HG02885 (cell line): ENCODE measurements at regions not wholly inside any gene's neighbourhood (a gene's known extent, or its start where the extent isn't known, plus 50 kb on each side); places are given as distances from the start of the nearest gene placed in this dataset.

ENCODE experiments used
- ATAC-seq: cut with Tn5 transposase; IDR thresholded peaks from one replicate; pipeline ENCODE4 v1.9.1; 2021; ENCODE audit warnings: mild to moderate bottlenecking; ENCODE audit not compliant: unreplicated experiment, poor library complexity

DNA sequence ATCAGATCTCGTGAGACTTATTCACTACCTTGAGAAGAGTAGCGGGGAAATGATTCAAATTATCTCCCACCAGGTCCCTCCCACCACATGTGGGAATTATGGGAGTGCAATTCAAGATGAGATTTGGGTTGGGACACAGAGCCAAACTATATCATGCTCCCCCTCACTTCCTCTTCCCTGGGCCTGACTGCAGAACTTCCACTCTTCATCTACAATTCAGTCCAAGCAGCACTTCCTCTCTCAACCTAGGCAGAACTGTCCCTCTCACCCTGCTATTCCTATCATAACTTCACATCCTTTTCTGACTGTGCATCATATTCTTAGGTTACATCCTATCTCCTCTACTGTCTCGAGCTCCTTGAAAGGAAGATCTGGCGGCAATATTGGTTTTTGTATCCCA lies 184.0 kb upstream of the HDDC2 start:
- no peak for ATAC-seq

DNA sequence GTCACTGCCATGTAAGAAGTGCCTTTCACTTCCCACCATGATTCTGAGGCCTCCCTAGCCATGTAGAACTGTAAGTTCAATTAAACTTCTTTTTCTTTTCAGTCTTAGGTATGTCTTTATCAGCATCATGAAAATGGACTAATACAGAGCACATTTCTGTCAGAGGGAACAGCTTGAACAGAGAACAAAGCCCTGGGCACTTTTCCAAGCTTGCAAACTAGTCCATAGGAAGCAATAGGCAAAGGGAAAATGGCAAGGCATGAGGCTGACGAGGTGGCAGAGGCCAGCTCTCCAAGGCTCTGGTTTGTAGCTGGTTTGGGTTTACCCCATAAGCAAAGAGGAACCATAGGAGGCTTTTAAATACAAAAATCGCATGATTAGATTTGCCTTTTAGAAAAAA lies 185.1 kb upstream of the HDDC2 start:
- no peak for ATAC-seq

DNA sequence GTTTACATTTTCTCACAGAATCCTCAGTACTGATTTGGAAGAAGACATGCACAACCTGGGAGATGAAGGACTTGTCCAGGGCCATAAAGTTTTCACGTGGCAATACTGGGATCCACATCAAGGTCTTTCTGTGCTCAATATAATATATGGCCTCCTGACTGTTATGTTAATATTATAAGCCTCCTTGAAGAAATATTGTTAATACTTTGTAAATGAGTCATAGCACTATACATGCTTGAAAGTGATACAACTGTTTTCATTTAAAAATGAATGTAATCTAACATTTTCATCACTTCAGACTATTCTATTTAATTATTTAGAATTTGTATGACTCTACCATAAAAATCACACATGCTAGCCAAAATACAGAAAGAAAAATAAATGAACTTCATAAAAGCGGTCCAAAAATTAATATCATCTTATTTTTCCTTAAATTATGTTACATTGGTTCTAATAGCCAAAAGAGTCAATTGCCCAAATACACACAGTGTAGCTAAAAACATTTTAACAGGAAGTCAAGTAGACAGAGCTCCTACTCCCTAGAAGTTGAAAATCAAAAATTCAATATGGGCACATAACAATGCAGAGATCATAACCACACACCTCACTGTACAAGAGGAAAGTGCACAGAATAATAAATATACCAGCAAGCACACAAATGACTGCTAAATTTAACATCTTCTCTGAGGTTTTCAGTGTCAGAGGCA lies 188.0 kb upstream of the HDDC2 start:
- ATAC-seq = no peak

DNA sequence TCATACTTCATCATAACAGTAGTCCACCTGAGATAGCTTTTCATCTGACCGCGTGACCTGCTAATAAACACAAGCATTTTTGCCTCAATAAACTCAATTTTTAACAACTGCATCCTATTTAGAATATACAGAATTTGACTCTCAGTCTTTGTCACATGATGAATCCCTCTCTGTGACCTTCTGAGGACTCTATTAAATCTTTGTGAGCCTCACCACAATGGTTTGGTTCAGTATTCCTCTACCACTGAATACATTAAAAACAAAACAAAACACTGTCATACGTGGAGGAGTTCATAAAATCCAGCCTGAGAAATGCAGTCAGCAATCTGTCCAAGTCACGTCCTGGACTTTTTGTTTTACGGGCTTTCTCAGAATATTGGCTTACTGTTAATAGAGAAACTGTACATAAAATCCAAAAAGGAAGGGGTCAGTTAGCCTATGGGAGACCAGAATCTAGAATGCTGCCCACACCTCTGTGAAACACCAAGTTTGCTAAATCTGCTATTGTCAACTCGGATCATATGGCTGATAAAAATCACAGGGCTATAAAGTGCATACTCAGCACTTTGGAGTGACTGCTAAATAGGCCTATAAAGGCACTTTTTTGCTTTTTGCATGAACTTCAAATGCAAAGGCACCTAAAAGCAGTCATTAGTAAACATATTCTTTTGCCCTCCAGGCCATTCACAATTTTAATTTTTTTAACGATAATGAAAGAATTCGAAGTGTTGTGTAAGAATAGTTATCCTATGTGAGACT lies 190.3 kb upstream of the HDDC2 start:
- ATAC-seq = no peak

DNA sequence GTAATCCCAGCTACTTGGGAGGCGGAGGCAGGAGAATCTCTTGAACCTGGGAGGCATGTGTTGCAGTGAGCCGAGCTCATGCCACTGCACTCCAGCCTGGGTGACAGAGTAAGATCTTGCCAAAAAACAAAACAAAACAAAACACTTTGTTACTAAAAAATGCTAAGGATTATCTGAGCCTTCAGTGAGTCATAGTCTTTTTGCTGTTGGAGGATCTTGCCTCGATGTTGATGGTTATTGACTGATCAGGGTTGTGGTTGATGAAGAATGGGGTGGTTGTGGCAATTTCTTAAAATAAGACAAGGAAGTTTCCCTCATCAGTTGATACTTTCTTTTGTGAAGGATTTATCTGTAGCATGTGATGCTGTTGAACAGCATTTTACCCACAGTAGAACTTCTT lies 196.8 kb upstream of the HDDC2 start:
- ATAC-seq = no peak

DNA sequence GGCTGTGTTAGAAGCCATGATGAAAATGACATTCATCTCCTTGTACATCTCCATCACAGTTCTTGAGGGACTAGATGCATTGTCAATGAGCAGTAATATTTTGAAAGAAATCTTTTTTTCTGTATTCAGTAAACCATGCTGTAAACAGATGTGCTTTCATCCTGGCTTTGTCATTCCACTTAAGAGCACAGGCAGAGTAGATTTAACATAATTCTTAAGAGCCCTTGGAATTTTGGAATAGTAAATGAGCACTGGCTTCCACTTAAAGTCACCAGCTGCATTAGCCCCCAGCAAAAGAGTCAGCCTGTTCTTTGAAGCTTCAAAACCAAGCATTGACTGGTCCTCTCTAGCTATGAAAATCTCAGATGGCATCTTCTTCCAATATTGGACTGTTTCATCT lies 197.8 kb upstream of the HDDC2 start:
- no peak for ATAC-seq

DNA sequence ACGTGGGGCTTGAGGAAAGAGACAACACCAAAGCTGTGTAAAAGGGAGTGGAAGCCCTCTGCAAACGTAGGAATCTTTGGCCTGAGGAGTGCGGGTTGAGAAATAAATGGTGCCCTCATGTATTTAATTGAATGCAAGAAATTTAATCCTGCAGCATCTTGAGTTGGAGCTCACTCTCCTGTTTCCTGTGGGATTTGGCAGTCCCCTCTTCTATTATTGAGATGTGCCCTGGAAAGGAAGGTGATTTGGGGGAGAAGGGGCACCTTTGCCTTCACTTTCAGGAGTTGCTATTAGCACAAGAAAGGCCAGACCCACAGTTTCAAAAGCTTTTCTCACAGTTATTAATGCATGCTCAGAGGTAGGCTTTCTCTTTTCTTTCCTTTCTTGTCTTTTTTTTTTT lies 201.4 kb upstream of the HDDC2 start:
- no peak for ATAC-seq

DNA sequence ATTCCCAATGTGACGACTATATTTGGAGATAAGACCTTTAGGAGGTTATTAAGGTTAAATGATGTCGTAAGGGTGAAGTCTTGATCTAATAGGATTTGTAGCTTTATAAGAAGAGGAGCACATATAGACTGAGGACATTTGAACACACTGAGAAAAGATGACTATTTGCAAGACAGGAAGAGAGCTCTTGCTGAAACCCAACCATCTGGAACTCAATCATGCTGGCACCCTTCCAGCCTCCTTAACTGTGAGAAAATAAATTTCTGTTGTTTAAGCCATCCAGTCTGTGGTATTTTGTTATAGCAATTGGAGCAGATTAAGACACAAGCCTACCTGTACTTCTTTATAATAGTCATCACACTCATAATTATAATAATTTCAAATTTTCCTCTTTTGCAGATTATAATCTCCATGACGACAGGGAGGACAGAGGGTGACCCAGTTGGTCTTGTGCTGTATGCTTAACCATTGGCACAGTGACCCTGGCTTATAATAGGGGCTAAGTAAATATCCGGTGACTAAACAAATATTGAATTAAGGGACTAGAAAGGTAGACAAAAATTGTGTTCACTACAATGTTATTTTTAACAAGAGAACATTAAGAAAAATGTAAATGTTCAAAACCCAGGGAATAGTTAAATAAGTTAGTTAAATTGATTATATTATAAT lies 206.4 kb upstream of the HDDC2 start:
- no peak for ATAC-seq

DNA sequence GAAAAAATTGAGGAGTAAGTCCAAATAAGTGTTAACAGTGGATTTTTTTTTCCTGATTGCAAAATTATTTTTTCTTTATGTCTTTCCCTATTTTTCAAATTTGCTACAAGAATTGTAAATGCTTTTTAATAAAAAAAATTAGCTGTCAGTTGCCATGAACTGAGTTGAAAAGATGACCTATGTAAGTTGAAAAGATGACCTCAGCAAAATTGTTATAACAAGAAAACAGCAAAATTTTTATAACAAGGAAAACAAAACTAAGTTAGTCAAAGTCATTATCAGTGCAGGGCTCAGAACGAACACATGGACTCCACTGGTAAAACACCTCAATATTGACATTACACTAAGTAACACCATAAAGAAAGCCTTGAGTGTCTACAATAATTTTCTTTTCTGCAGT lies 207.0 kb upstream of the HDDC2 start:
- ATAC-seq = no peak

DNA sequence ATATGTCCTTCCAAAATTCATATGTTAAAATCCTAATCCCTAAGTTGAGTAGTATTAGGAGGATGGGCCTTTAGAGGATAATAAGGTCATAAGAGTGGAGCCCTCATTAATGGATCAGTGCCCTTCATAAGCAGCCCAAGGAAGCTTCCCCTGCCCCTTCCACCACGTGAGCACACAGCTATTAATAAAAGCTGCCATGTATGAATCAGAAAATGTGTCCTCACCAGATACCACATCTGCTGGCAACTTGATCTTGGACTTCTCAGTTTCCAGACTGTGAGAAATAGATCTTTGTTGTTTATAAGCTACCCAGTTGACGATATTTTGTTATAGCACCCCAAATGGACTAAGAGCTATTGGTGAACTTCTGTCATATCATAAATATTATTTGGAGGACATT lies 207.7 kb upstream of the HDDC2 start:
- ATAC-seq = no peak

DNA sequence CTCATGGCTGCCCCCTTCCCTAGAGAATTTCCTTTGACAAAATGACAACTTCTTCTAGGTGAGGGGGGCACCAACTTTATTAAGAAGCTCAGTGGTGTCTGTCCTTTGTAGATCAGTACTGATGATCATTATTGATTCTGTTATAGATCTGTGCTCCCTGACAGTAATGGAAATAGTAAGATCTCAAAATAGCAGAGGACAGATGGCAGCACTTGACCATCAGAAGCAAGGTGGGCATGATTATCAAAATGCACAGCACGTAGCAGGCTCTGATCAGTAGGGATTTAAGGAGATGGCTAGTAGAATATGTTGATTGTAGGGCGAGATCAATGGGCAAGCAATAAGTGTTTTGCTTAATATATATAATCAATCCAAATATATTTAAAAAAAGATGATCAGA lies 208.6 kb upstream of the HDDC2 start:
- ATAC-seq = no peak

DNA sequence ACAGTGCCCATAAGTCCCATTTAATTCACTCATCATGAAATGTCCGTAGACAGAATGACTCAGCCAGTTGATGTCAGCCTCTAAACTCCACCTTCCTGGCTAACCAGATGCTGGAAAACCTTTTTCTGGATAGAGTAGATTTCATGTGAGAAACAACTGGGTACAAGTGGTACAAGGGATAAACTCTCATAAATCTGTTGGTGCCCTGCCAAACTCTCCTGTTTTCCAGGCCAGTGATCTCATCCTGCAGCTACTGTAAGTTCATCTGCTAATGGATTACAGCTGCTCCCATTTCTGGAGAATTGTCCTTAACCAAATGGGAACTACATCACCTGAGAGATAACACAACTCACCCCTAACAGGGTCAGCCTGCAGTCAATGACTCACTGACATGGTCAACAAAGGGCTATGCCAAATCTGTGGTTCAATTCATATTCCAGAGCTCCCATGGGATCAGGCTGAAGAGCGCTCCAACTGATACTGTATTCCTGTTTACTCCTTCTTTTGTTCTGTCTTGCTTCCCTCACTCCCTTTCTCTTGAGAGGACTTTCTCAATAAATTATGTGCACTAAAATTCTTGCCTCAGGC lies 210.1 kb upstream of the HDDC2 start:
- no peak for ATAC-seq

DNA sequence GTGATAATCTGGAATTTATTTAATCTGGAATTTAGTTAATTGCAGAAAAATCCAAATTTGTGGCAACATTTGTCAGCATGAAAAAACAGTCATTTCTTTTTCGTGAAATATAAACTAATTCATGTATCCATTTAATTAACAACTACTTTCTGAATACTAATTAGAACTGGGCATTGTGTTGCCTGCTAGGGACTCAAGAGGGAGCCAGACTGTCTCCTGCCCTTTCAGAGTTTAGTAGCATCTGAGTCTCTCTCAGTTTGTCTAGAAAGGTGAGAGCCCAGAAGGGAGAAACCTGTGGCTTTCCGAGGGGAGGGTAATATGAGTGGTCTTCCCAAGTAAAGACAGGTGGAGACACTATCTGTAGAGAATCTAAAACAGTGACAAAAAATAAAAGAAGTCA lies 210.9 kb upstream of the HDDC2 start:
- peak; percentile 93 for ATAC-seq

DNA sequence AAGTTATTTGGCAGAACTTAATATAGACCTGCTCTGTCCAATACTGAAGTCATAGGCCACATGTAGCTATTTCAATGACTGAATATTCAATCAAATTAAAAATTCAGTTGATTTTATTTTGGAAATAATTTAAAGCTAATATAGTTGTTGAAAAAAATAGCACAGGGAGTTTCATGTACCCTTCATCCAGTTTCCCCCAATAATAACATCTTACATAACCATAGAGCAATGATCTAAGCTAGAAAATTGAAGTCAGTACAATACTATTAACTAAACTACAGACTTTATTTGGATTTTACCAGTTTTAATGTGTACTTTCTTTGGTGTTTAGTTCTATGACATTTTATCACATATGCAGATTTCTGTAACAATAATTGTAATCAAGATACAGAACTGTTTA lies 212.2 kb upstream of the HDDC2 start:
- no peak for ATAC-seq

DNA sequence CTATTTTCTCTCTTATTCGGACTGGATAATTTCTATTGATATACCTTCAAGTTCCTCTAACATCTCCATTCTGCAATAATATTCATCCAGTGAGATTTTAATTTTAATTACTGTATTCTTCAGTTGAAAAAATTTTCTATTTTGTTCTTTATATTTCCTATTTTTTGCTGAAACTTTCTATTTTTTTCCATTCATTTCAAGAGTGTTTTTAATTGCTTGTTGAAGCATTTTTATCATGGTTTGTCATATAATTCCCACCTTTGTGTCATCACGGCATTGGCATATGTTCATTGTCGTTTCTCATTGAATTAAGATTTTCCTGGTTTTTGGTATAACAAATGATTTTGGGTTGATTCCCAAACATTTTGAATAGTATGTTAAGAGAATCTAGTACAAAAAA lies 214.9 kb upstream of the HDDC2 start:
- no peak for ATAC-seq

DNA sequence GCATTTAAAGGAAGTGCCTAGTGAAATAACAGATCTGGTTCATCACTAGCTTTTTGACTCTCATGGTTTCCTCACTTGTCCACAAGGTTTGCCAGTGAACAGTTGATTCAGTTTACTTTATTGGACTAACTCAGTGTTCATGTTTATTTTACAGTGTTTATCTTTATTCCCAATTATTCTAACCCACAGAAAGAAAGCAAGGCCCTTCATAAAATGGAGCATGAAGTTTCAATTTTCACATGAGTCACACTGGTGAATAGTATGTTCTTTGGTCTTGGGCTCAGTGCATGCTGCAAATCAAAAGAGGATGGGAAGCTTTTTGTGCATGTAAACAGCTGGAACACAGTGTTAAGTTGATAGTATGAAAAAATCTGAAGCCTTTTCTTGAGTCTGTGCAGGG lies 217.6 kb upstream of the HDDC2 start:
- no peak for ATAC-seq

DNA sequence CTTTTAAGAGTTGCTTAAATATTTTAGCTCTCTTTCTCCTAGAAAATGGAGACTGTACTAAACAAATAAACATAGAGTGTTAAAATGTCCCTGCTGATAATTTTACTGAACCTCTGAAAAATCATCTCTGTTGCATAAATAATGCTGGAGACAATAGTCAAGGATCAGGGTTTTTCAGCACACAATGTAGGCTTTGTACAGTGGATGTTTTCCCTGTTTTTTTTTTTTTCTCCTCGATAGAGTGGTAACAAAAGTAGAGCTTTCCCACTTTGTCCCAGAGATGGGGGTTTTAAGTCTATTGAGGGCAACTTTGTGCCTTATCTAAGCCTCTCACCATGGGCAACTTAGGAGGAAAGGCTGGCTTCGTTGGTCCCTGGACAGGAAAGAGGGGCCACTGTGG lies 222.6 kb upstream of the HDDC2 start:
- ATAC-seq = no peak

DNA sequence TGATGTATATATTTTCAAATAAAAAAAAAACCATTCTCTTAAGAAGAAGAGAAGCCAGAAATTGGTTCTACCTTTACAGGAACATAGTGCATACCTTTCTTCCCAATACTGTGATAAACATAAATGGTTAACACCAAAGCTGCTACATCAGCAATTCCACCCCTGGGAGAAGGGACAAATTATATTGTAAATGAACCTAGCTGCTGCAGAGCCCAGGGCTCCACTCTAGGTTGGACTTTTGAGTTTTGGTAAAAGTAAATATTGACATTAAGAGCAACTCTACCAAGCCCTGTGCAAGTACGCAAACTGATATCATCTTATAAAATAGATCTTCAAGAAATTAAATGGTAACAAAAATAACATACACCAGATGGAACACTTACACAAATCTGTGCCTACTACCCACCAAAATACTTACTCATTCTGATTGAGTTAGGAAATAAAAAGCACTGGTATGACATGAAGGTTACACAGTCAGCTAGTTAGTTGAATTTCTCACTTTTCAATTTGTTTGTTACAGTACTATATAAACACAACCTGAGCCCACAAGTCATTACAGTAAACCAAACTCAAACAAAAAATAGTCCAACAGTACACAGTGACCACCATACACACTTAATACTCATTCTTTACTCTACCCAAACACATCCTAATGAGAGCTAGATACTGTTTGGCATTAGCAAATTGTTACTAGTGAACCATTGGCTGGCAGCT lies 223.3 kb upstream of the HEY2 start:
- no peak for ATAC-seq

DNA sequence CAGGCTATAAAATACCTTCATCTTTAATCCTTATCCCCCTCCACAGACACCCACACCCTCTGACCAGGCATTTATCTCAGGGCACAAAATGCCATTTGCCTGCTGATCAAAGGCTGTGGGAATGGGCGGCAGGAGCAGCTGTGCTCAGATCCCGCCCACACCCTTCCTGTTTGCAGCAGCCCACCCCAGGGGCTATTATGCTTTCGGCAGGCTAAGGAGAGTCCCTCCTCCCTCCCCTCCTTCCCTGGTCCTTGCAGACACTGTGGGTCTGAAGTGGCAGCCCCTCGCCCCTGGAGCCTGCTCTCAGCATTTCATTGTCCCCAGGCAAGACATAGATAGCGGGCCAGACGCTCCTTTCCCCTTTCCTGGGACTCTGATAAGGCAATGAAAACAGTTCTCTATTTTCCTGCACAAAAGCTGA lies 220.8 kb upstream of the HEY2 start:
- ATAC-seq = no peak

DNA sequence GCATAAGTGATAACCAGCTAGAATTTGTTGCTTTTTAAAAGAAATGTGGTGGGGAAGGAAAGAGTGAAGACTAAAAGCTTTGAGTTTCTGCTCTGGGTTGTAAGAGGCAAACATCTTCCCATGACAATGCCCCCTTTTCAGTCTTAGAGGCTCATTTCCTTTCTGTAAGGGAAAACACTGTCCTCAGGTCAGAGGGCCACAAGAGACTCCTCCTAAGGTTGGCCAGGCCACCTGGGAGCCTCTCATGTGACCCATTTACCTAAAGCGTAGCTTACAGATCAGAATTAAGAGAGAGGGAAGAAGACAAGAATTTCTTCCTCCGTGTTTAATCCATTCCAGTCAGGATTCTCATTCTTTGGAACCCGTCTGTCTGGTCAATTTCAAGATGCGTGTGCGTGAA lies 220.4 kb upstream of the HEY2 start:
- no peak for ATAC-seq
